ENCODE measurements at regions not wholly inside any gene's neighbourhood (a gene's known extent, or its start where the extent isn't known, plus 50 kb on each side); places are given as distances from the start of the nearest gene placed in this dataset.

GRCh38 chr20:19013907-19014306, 198.5 kb upstream of the SLC24A3 start:
- TF ChIP-seq POLR2A (IDR thresholded peaks at IDR 0.05; ENCODE audit: extremely low read depth, insufficient read length) (no peak), CTCF (IDR thresholded peaks at IDR 0.05; ENCODE audit: low read depth, low read length) (no peak), MYC (IDR thresholded peaks at IDR 0.05; ENCODE audit: low read depth, low read length) (no peak)

Measured in NB4 (cell line).